ENCODE measurements at regions not wholly inside any gene's neighbourhood (a gene's known extent, or its start where the extent isn't known, plus 50 kb on each side); places are given as distances from the start of the nearest gene placed in this dataset.

GRCh38 chr20:58579819-58580473 is 64.7 kb upstream of the APCDD1L start (continued):
- no peak for TF ChIP-seq SMC3 (IDR thresholded peaks at IDR 0.05; ENCODE audit: borderline replicate concordance, low read length)

- ATAC-seq (no peak), DNase-seq (ENCODE audit: low read depth, low spot score) (no peak), FAIRE-seq (no peak)
- CTCF ChIA-PET = no interaction called here
- no peak overlapping the region for H3K4me2 ChIP-seq (ENCODE audit: control insufficient read depth, insufficient read depth)
- no peak overlapping the region for H3K9ac ChIP-seq (ENCODE audit: control insufficient read depth, insufficient read depth, low read length)
- SMC1A ChIA-PET (ENCODE audit: uncharacterized antibody, unreplicated experiment) = no interaction called here
- no TSS peak for BruUV-seq (replicated peaks)
- H3K27me3 ChIP-seq (replicated peaks in 1 of 2; ENCODE audit: control insufficient read depth in 2 of 2, insufficient read depth in 2 of 2, low read length in 1 of 2) = peaks cover 0 to 1% of the 10 kb centered on the region in 2 experiments; a peak in 2 of 4 replicates
- H4K20me1 ChIP-seq (ENCODE audit: control insufficient read depth, insufficient read depth) = no peaks in the 10 kb centered on the region
- no peak overlapping the region for H3K4me3 ChIP-seq
- H3K4me1 ChIP-seq (ENCODE audit: control insufficient read depth, insufficient read depth, low read length) = no peaks in the 10 kb centered on the region
- POLR2A ChIA-PET = no interaction called here
- no peaks in the 10 kb centered on the region for H3K79me2 ChIP-seq (ENCODE audit: control insufficient read depth, insufficient read depth, low read length)
- RAD21 ChIA-PET (ENCODE audit: unreplicated experiment) = no interaction called here
- in situ Hi-C loops (cut with MboI) (no loop called here), intact Hi-C loops (cut with micrococcal nuclease; ENCODE audit: unreplicated experiment) (no loop called here)
- 54% methylated on average over 15 of the region's 15 CpGs for WGBS (ENCODE audit: insufficient coverage, insufficient replicate concordance, low lambda C conversion rate, missing lambda C conversion rate)
- TF ChIP-seq CREM (IDR thresholded peaks at IDR 0.05; ENCODE audit: low read depth) (no peak), ZBTB40 (IDR thresholded peaks at IDR 0.05; ENCODE audit: borderline replicate concordance) (peak; percentile 53)
- no peaks in the 10 kb centered on the region for H3K36me3 ChIP-seq (ENCODE audit: control insufficient read depth in 2 of 2, insufficient read depth in 2 of 2, low read length in 1 of 2)
- no peak overlapping the region for H3K27ac ChIP-seq (ENCODE audit: control insufficient read depth, insufficient read depth)
- no peak overlapping the region for H2AFZ ChIP-seq (ENCODE audit: control insufficient read depth, low read depth, low read length)
- no peaks in the 10 kb centered on the region; the same call in 2 of the 3 replicates for H3K9me3 ChIP-seq (replicated peaks; ENCODE audit: control insufficient read depth, insufficient read depth, low read length)
Observed at GRCh38 chr20:58579069-58579818, 64.0 kb upstream of the APCDD1L start.

All from GM12878 (cell line).